Astrocyte (in vitro differentiated cells and primary cell): ENCODE measurements at regions not wholly inside any gene's neighbourhood (a gene's known extent, or its start where the extent isn't known, plus 50 kb on each side); places are given as distances from the start of the nearest gene placed in this dataset.

ENCODE experiments used
- CTCF ChIP-seq: IDR thresholded peaks from 2 replicates; pipeline ENCODE4 v1.5.1; 2011; ENCODE audit warnings: low read depth, mild to moderate bottlenecking, inconsistent platforms, low read length, moderate library complexity; ENCODE audit not compliant: insufficient read depth
- EZH2 ChIP-seq: IDR thresholded peaks from 2 replicates; pipeline ENCODE4 v1.6.1; 2012; ENCODE audit warnings: mild to moderate bottlenecking, low read length, inconsistent platforms; ENCODE audit not compliant: insufficient read depth

- TF ChIP-seq CTCF (no peak), EZH2 (no peak)
Observed at GRCh38 chr5:56632939-56633338, 182.4 kb upstream of the MAP3K1 start.
